Retinal pigment epithelial cell (primary cell): ENCODE measurements at regions not wholly inside any gene's neighbourhood (a gene's known extent, or its start where the extent isn't known, plus 50 kb on each side); places are given as distances from the start of the nearest gene placed in this dataset.

Experiments
- DNase-seq: peaks from one replicate; pipeline ENCODE4 v3.0.0-alpha.2; 2010; ENCODE audit warnings: low read depth
- H3K4me3 ChIP-seq: 2 replicates; pipeline ENCODE4 v1.5.1; 2011; ENCODE audit warnings: mild to moderate bottlenecking, low read length, control low read depth, moderate library complexity
- CTCF ChIP-seq: conservative IDR thresholded peaks from 2 replicates; pipeline ENCODE4 v1.5.1; 2011; ENCODE audit warnings: low read depth, low read length, control low read depth, inconsistent platforms

DNA sequence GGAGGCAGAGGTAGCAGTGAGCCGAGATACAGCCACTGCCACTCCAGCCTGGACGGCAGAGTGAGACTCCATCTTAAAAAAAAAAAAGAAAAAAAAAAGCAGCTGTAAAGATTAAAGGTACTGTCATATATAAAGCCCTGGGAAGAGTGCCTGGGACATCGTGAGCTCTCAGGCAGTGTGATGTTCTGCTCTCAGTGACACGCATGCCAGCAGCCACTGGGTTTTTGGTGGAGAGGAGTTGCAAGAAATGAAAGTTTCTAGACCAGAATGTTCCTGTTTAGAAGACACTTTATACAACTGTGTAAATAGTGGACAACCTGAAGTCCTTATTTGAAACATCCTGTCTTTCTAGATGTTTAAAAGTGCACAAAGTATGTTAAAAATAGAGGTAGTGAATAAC is 213.2 kb downstream of the IRF8 start:
- DNase-seq: no peak
- TF ChIP-seq CTCF: no peak
- H3K4me3 ChIP-seq: no peak overlapping the region

GRCh38 chr16:86117235-86117634 is 218.3 kb downstream of the IRF8 start:
- no peak overlapping the region for H3K4me3 ChIP-seq
- TF ChIP-seq CTCF: no peak
- no peak for DNase-seq

- DNase-seq: no peak
- no peak for TF ChIP-seq CTCF
Measured at GRCh38 chr16:86117756-86118155, 218.8 kb downstream of the IRF8 start.

DNA sequence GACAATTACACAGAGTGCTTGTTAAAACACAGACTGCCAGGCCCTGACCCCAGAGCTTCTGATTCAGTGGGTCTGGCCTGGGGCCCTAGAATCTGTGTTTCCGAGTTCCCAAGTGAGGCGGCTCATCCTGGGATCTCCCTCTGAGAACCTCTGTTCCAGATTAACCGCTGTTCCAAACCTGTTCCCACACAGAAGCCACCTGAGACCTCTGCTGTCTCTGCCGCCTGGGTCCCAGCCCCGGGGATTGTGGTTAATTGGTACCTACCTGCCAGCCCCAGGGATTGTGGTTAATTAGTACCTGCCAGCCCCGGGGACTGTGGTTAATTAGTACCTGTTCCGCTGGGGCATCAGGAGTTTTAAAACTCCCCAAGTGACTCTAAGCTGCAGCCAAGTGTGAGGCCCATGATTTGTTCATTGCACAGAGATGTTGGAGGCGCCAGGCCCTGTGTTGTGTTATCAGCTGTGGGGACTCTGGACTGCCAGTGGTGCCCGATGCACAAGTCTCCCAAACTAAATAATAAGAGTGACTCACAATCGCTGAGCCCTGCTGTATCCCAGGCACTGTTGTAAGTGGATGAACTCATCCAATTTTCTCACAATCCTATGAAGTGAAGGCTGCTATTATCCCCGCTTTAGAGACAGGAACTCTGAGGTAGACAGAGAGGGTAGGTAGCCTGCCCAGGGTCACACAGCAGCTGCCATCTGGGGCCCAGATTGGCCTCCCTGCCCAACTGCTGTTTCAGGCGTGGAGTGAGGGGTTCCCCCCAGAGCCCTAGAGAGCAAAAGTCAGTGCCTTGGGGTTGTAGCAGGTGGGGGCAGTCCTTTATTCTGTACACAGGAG is 219.7 kb downstream of the IRF8 start:
- peak; percentile 5 for DNase-seq
- TF ChIP-seq CTCF: no peak
- H3K4me3 ChIP-seq: no peak overlapping the region

More at GRCh38 chr16:86117756-86118155, 218.8 kb downstream of the IRF8 start:
- no peak overlapping the region for H3K4me3 ChIP-seq

DNA sequence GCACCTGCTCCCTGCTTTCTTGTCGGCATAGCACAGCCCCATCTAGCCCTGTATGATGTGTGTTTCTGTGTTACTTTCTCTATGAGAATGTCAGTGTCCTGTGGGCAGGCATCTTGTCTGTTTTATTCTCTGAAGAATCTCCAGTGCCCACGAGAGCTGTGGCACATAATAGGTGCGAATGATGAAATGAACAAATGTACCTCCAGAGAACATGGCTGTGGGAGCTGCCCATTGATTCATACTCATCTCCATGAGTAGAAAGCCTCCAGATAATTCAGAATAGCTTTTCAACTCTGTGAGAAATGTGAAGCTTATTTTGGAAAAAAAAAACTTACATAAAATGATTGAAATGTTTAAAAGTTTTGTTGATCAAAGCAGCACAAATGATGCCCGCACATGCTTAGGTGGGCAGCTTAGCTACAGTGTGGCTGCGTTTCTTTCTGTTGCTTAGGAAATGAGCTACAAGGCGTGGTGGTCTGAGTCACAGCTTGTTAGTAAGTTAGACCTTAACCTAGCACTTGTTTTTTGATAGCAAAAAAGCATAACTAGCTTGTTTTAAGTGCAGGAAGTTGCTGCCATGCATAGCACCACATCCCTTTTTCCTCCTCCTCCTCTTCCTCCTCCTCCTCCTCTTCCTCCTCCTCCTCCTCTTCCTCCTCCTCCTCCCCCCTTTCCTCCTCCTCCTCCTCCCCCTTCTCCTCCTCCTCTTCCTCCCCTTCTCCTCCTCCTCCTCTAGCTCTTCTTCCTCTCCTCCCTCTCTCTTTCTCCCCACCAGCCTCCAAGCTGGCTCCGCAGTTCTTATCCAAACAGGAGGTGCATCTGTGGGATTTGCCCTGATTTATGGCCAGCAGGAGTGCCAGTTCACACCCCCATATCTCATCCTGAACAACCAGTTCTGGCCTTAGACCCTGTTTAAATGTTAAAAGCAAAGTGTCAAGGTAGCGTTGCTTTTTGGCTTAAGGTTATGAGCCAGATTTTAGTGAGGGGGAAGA is 221.5 kb downstream of the IRF8 start:
- H3K4me3 ChIP-seq: no peak overlapping the region
- no peak for DNase-seq
- no peak for TF ChIP-seq CTCF

DNA sequence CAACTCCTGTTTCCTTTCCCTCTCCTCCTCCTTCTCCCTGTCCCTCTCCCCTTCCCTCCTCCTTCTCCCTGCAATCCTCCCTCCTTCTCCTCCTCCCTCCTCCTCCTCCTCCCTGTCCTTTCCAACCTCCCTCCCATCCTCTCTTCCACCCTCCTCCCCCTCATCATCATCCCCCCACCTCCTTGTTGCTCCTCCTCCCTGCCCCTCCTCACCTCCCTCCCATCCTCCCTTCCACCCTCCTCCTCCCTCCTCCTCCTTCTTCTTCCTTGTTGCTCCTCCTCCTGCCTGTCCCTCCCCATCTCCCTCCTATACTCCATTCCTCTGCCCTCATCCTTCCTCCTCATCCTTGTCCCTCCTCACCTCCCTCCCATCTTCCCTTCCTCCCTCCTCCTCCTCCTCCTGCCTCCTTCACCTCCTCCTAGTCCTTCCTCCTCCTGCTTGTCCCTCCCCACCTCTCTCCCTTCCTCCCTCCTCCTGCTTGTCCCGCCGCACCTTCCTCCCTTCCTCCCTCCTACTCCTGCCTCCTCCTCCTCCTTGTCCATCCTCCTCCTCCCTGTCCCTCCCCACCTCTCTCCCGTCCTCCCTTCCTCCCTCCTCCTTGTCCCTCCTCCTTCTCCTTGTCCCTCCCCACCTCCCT is 222.5 kb downstream of the IRF8 start:
- no peak for TF ChIP-seq CTCF
- H3K4me3 ChIP-seq: no peak overlapping the region

More for the DNA sequence above, 222.5 kb downstream of the IRF8 start:
- DNase-seq: no peak
